Lower leg skin (tissue), 4 donors: ENCODE measurements at regions not wholly inside any gene's neighbourhood (a gene's known extent, or its start where the extent isn't known, plus 50 kb on each side); places are given as distances from the start of the nearest gene placed in this dataset.

Source experiments
- DNase-seq, 2 donors: peaks; one replicate each; pipeline ENCODE4 v3.0.0-alpha.2; 2019; ENCODE audit warnings: low spot score in 2 of 2
- H3K4me3 ChIP-seq: fragments of 200-600 bp; sonication (generic); 2 replicates; pipeline ENCODE4 v1.5.1; 2017; ENCODE audit warnings: mild to moderate bottlenecking, low read depth; ENCODE audit not compliant: poor library complexity, severe bottlenecking
- CTCF ChIP-seq, 3 donors: fragments of 450-650 bp; IDR thresholded peaks; one replicate each; pipeline ENCODE4 v1.5.1; 2016; ENCODE audit warnings: antibody characterized with exemption in 3 of 3, mild to moderate bottlenecking in 3 of 3, moderate library complexity in 2 of 3
- POLR2A ChIP-seq, 2 donors: fragments of 450-650 bp; IDR thresholded peaks; one replicate each; pipeline ENCODE4 v1.6.1; 2016 to 2017; ENCODE audit warnings: antibody characterized with exemption in 2 of 2, mild to moderate bottlenecking in 1 of 2, moderate library complexity in 1 of 2
- WGBS, 2 donors: methylation state at CpG; one replicate each; pipeline ENCODE4 v1.1.5; 2018; 5-methylcytosine and 5-hydroxymethylcytosine counted together
- intact Hi-C: fragments of 100-400 bp; cut with DNase I; formaldehyde crosslinking; loops from one replicate; pipeline ENCODE4 v1.15.0; 2023; ENCODE audit warnings: low total_unique reads

DNA sequence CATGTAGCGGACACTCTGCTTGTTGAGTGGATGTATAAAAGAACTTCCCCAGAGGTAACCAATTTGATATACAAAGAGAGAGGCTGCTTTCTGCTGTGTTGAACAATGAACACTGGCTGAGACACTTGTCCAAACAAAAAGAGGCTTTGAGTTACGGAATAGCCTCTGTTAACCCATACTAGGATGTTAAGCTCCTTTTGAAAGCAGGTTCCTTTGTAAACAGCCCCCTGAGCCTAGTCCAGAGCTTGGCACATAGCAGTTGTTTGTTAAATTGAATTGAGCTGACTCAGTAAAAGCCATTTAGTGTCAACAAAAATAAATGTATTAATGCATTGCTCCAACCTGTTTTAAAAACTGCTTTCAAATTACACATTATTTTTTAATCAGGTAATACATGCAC, 200.1 kb downstream of the MZT1 start:
- no peak overlapping the region for H3K4me3 ChIP-seq
- no peak for DNase-seq
- intact Hi-C loops = no loop called here
- WGBS, 2 donors = 91 to 94% methylated on average over 2 of the region's 2 CpGs
- TF ChIP-seq POLR2A (IDR thresholded peaks at IDR 0.05) (no peak), CTCF (IDR thresholded peaks at IDR 0.05) (no peak)

GRCh38 chr13:72523593-72523992, 203.8 kb downstream of the MZT1 start:
- TF ChIP-seq CTCF (IDR thresholded peaks at IDR 0.05) (no peak), POLR2A (IDR thresholded peaks at IDR 0.05) (no peak)

GRCh38 chr13:72523049-72523448, 204.4 kb downstream of the MZT1 start:
- TF ChIP-seq CTCF (IDR thresholded peaks at IDR 0.05) = no peak
- no peak for TF ChIP-seq POLR2A (IDR thresholded peaks at IDR 0.05)
- WGBS, 2 donors = 70 to 73% methylated on average over 4 of the region's 4 CpGs
- intact Hi-C loops = no loop called here

More at GRCh38 chr13:72523593-72523992, 203.8 kb downstream of the MZT1 start:
- DNase-seq = no peak
- WGBS, 2 donors = 81 to 98% methylated on average over 2 of the region's 2 CpGs
- H3K4me3 ChIP-seq = no peak overlapping the region
- intact Hi-C loops = no loop called here

GRCh38 chr13:72521940-72522661, 205.3 kb downstream of the MZT1 start:
- intact Hi-C loops = no loop called here
- TF ChIP-seq POLR2A (IDR thresholded peaks at IDR 0.05) (no peak), CTCF (IDR thresholded peaks at IDR 0.05) (no peak)
- no peak overlapping the region for H3K4me3 ChIP-seq
- no peak for DNase-seq
- 56 to 58% methylated on average over 10 of the region's 10 CpGs for WGBS, 2 donors

More at GRCh38 chr13:72523049-72523448, 204.4 kb downstream of the MZT1 start:
- DNase-seq = no peak
- H3K4me3 ChIP-seq = no peak overlapping the region

GRCh38 chr13:72514146-72514545, 213.3 kb downstream of the MZT1 start:
- intact Hi-C loops = no loop called here
- TF ChIP-seq CTCF (IDR thresholded peaks at IDR 0.05) = no peak
- no peak for TF ChIP-seq POLR2A (IDR thresholded peaks at IDR 0.05)
- WGBS, 2 donors = 0 to 36% methylated on average over 1 of the region's 1 CpG
- no peak overlapping the region for H3K4me3 ChIP-seq
- DNase-seq = no peak

- DNase-seq = no peak
- H3K4me3 ChIP-seq = no peak overlapping the region
- WGBS, 2 donors = 49 to 65% methylated on average over 7 of the region's 7 CpGs
- no peak for TF ChIP-seq CTCF (IDR thresholded peaks at IDR 0.05)
- TF ChIP-seq POLR2A (IDR thresholded peaks at IDR 0.05) = no peak
- intact Hi-C loops = no loop called here
Observed at GRCh38 chr13:72508392-72508791, 219.0 kb downstream of the MZT1 start.
